ENCODE measurements at regions not wholly inside any gene's neighbourhood (a gene's known extent, or its start where the extent isn't known, plus 50 kb on each side); places are given as distances from the start of the nearest gene placed in this dataset.

DNA sequence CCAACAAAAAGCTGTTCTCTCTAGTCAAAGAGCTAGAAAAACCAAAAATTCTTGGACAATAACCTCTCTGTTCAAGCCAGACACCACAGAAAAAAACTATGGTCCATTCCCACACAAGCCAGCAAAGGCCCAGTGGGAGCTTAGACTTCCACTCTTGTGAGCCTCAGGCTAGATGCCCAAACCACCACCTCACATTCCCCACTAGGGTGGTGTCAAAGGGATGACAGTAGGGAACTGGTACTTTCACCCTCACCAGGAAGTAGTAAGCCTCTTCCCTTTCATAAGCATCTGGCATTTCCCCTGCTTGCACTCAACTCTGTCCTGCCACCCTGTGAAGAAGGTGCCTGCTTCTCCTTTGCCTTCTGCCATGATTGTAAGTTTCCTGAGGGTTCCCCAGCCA, 58.4 kb upstream of the RNF217 start:
- Histone ChIP-seq H2AFZ (no peak overlapping the region), H3K4me1 (ENCODE audit: insufficient read depth) (no peaks in the 10 kb centered on the region)
- no peak for TF ChIP-seq EZH2phosphoT487 (IDR thresholded peaks at IDR 0.05; ENCODE audit: low read depth, severe bottlenecking, unreplicated experiment)
- no peak for TF ChIP-seq EZH2 (IDR thresholded peaks at IDR 0.05; ENCODE audit: borderline replicate concordance)
- TF ChIP-seq, protein P1, sequence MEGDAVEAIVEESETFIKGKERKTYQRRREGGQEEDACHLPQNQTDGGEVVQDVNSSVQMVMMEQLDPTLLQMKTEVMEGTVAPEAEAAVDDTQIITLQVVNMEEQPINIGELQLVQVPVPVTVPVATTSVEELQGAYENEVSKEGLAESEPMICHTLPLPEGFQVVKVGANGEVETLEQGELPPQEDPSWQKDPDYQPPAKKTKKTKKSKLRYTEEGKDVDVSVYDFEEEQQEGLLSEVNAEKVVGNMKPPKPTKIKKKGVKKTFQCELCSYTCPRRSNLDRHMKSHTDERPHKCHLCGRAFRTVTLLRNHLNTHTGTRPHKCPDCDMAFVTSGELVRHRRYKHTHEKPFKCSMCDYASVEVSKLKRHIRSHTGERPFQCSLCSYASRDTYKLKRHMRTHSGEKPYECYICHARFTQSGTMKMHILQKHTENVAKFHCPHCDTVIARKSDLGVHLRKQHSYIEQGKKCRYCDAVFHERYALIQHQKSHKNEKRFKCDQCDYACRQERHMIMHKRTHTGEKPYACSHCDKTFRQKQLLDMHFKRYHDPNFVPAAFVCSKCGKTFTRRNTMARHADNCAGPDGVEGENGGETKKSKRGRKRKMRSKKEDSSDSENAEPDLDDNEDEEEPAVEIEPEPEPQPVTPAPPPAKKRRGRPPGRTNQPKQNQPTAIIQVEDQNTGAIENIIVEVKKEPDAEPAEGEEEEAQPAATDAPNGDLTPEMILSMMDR (IDR thresholded peaks at IDR 0.05; ENCODE audit: poor library complexity), result no peak

DNA sequence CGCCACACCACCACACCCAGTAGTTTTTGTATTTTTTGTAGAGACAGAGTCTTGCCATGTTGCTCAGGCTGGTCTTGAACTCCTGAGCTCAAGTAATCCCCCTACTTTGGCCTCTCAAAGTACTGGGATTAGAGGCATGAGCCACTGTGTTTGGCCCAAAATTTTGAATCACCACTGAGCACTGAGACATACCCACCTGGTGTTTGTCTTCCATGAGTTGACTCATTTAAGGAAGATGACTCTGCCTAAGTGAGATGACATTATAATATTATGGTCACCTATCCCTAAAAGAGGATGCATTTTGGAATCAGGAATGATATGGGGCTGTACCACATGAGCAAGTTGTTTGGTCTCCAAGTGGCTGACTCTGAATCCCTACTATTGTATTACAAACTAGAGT, 54.6 kb upstream of the RNF217 start:
- Histone ChIP-seq H3K9me3 (ENCODE audit: low read depth) (no peaks in the 10 kb centered on the region), H3K9me2 (replicated peaks; ENCODE audit: insufficient read depth) (no peaks in the 10 kb centered on the region), H3K4me1 (ENCODE audit: insufficient read depth) (no peaks in the 10 kb centered on the region), H3K36me3 (replicated peaks; ENCODE audit: insufficient read depth, low read depth) (no peaks in the 10 kb centered on the region), H3K27ac (no peak overlapping the region), H3K79me2 (no peaks in the 10 kb centered on the region), H4K20me1 (ENCODE audit: insufficient read depth, poor library complexity, severe bottlenecking) (no peaks in the 10 kb centered on the region), H3K27me3 (no peaks in the 10 kb centered on the region), H3K4me2 (no peak overlapping the region), H2AFZ (no peak overlapping the region), H3K4me3 (no peak overlapping the region)
- TF ChIP-seq, protein P1 (IDR thresholded peaks at IDR 0.05; ENCODE audit: poor library complexity), result no peak
- TF ChIP-seq EZH2phosphoT487 (IDR thresholded peaks at IDR 0.05; ENCODE audit: low read depth, severe bottlenecking, unreplicated experiment), result no peak
- no peak for TF ChIP-seq EZH2 (IDR thresholded peaks at IDR 0.05; ENCODE audit: borderline replicate concordance)
- DNase-seq (ENCODE audit: low spot score), result no peak
- 95% methylated on average over 1 of the region's 1 CpG for WGBS (ENCODE audit: low lambda C conversion rate, missing lambda C conversion rate)

More for the DNA sequence above, 58.4 kb upstream of the RNF217 start:
- no peak overlapping the region for H3K4me2 ChIP-seq
- H4K20me1 ChIP-seq (ENCODE audit: insufficient read depth, poor library complexity, severe bottlenecking), result no peaks in the 10 kb centered on the region
- no peak overlapping the region for H3K27ac ChIP-seq
- H3K4me3 ChIP-seq, result no peak overlapping the region
- DNase-seq (ENCODE audit: low spot score), result no peak
- H3K9me2 ChIP-seq (replicated peaks; ENCODE audit: insufficient read depth), result no peaks in the 10 kb centered on the region
- H3K36me3 ChIP-seq (replicated peaks; ENCODE audit: insufficient read depth, low read depth), result no peaks in the 10 kb centered on the region
- no peaks in the 10 kb centered on the region for H3K9me3 ChIP-seq (ENCODE audit: low read depth)
- H3K27me3 ChIP-seq, result no peaks in the 10 kb centered on the region
- no peaks in the 10 kb centered on the region for H3K79me2 ChIP-seq
